Stimulated activated CD4-positive, alpha-beta T cell treated with anti-CD3 and anti-CD28 coated beads, Interleukin-4, amount 100 ng/mL, for 1 hour (primary cell): ENCODE measurements at regions not wholly inside any gene's neighbourhood (a gene's known extent, or its start where the extent isn't known, plus 50 kb on each side); places are given as distances from the start of the nearest gene placed in this dataset.
"Not testable (repeated sequence)": the region's sequence is repeated elsewhere in the genome, so short reads cannot be mapped to it uniquely, and the experiment has no call there.

Experiments used
- DNase-seq: peaks from one replicate; pipeline ENCODE4 v3.0.0-alpha.2; 2020

DNA sequence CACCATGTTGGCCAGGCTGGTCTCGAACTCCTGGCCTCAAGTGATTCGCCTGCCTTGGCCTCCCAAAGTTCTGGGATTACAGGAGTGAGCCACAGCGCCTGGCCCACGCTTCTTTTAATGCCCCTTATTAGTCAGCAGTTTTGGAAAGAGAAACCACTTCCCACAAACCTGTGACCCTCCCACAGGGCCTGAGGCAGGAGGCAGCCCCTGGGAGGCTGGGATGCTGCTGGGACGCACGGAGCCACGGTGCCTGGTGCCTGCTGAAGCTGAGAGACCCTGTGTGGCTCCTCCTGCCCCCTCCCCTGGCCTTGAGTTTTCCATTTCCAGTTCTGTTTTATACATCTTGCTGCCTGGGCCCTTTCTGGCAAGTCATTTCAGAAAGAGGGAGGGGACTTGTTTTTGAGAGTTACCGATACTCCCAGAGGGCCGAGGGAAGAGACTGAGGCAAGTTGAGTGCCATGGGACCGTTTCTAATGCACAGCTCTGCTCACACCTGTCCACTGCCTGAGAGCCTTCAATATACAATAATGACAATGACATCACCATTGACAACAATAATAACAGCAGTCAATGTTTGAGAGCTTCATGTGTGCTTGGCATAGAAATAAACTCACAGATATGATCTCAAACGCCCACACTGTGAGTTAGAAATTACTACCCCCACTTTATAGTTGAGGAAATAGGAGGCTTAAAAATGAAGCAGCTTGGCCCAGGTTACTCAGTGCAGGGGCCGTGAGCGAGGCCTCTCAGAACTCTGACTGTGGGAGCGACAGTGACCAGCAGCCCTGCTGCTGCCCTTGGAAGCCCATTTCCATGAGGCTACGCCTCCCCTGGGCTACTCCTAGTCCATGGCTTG, 78.1 kb upstream of the YWHAQ start:
- DNase-seq: no peak

DNA sequence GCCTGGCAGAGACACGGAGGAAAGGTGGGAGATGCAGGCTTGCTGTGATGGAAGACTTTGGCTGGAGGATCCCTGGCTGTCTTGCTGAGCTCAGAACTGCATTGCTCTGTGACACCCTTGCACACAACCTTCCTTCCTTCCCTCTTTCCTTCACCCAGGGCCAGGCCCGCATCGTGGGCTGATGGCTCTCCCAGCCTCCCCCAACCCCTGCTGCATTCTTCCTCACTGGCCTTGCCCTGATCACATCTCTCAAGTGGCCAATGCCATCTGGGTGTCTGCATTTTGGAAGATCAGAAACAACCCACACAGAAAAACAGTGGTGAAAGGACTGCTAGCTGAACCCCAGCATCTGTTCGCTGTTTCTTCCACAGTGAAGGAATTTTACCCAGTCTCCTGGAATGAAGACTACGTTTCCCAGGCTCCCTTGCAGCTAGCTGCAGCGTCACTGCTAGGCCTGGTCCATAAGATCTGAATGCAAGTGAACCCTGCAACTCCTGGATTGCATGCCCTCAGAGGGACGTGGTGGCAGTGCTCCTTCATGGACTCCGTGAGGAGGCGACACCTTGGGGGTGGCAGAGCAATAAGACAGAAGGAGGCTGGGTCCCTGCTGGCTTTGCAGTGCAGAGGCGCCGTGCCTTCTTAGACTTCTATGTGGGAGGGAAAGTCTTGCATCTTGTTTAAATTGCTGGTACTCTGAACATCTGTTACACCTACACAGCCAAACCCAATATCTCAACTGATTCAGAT, 78.9 kb upstream of the YWHAQ start:
- no peak for DNase-seq

DNA sequence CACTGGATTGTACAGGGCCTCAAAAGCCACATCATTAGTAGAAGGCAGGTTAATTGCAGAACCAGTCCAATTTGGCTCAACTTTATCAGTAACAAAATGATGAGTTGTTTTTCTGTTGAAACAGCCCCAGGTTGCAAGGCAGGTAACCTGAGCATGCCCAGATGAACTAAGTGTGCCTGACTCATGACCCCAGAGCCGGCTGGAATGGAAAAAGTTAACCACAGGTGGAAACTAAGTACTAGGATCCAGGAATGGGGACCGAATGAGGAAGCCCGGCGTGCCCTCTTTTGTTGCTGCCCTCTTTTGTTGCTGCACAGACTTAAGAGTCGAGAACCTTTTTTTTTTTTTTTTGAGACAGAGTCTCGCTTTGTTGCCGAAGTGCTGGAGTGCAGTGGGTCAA, 79.5 kb upstream of the YWHAQ start:
- DNase-seq: no peak

DNA sequence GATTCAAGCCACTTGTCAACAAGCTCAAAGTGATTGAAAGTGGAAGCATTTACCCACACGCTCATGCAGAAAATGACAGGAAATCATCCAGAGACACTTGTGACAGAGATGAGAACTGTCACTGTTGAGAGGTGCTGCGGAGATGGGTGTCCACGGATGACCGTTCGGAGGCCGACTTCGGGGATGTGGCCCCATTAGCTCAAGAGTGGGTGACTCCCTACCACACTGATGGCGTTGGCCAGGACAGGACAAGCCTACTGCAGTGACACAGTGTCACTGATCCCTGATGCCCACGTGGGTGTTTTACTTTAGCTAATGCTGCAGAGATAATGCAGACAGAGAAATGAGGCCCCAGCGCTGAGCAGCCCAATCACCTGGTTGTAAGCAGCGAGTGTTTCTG, 81.5 kb upstream of the YWHAQ start:
- no peak for DNase-seq

DNA sequence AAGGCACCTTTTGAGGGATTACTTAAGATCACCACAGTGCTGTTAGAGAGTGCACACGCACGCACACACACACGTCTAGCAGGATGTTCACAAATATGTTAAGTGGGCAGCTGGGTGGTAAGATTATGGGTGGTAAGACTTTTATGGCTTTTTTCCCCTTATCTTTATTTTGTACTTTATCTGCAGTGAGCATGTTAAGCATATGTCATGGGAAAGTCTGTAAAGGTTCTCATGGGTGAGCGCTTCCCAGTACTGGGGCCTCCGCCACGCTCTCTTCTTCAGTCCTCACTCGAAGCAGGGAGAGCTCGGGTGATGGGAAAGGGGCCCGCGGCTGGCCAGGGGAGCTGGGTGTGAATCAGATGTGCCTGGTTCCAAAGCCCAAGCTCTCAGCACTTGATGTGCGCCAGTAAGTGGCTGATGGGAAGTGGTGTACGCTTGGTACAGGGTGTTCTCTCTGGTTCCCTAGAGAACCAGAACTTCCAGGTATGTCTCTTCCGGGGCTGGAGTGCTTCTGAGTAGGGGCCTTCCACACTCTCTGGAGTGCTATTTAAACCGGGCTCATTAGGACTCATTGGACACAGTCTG, 83.9 kb upstream of the YWHAQ start:
- DNase-seq: no peak

DNA sequence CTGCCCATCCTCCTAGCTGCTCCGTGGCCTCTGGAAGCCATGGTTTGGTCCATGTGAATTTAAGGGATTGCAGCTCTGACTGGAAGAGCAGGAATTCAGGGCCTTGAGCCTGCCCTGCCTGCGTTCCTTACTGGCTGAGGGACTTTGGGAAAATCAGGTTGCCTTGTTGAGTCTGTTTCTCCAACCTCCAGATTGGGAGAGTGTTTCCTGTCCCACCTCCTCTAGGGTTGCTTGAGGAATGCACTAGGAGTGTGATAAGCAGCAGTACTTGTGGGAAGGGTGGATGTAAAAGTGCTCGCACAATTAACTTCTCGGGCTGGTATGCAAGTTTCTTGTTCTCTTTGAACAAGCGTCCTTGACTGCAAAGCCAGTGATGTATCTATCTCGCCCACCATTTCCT, 84.4 kb upstream of the YWHAQ start:
- no peak for DNase-seq

DNA sequence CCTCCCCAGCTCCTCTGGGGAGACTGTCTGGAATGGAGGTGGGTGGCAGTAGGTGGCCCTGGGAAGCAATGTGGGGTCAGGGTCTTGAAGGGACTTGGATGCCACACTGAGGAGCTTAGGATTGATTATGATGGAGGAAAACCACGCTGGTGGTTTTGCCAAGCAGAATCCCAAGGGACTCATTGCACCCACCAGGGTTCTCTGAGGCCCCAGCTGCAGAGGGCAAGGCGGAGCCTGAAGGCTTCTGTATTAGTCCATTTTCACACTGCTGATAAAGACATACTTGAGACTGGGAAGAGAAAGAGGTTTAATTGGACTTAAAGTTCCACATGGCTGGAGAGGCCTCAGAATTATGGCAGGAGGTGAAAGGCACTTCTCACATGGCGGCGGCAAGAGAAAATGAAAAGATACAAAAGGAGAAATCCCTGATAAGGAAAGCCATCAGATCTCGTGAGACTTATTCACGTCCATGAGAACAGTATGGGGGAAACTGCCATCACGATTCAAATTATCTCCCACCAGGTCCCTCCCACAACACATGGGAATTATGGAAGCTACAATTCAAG, 87.2 kb upstream of the YWHAQ start:
- DNase-seq: no peak

DNA sequence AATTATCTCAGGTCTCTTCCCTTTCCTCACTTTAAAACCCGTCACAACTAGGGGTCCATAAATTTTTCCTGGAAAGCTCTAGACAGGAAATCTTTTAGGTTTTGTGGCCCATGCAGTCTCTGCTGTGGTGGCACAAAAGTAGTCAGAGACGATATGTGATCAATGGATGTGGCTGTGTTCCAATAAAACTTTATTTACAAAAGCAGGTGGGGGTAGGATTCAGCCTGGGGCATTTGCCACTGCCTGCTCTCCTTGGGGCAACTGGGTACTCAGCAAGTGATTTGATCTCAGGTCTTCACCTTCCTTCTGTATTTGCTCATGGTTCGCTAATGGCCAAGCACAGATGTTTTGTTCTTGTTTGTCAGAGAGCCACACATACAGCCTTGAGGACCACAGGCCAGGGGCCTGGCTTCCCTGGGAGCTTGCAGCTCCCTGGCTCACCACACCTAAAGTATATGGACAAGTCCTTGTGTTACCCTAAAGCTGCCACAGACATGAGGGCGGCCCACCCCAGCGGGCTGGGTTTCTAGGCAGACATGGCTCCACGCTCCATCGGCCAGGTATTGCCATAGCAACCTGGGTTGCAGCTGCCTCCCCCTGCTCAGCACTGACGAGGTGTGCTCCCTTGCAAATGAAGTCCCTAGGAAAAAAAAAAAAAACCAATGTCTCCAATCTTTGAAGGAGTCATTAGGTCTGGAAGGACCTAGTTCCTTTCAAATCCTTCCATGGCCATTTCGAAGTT, 89.7 kb upstream of the YWHAQ start:
- no peak for DNase-seq

DNA sequence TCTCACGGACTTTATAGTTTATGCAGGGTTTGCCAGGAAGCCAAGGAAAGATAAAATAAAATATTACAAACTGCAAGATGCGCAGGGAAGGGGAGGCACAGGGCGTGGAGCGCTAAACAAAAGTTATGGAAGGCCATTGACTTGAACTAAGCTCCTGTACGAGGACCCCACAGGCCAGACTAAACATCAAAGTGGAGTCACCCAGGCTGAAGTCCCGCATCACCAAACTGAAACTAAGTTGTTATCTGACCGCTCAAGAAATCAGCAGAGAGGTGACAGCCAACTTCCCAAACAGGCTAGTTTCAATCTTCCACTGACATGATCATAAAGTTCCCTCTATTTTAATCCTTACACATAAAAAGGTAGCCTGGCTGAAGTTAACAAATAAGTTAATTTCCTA, 90.5 kb upstream of the YWHAQ start:
- no peak for DNase-seq

DNA sequence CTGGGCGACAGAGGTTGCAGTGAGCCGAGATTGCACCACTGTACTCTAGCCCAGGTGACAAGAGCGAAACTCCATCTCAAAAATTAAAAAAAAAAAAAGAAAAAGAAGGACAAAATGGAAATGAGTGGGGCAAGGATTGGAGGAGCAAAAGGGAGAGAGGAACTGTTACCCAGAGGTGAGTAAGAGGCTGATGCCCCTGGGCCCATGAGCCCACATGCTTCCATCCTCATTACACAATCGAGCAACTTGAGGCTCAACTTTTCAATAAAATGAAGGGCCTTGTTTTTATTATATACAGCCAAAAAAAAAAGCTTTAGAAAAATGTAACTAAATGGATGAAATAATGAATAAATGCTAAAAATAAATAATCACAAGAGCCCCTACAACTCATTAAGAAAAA, 91.7 kb upstream of the YWHAQ start:
- DNase-seq: no peak

DNA sequence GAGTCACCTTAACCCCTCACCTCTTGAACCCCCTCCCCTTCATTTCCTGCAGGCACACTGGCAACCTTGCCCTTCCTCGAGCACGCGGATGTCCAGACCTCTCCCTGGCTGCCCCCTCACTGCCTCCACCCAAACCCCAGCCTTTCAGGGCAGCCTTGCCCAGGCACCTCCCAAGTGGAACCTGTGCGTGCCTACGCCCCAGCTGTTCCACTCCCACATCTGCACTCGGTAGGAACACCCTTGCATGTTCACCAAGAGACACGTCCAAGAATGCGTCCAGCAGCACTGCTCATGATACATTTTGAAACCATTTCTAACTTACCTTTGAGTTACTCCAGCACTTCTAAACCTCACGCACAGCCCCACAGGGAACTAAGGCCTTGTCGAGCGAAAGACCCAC, 93.8 kb upstream of the YWHAQ start:
- no peak for DNase-seq

DNA sequence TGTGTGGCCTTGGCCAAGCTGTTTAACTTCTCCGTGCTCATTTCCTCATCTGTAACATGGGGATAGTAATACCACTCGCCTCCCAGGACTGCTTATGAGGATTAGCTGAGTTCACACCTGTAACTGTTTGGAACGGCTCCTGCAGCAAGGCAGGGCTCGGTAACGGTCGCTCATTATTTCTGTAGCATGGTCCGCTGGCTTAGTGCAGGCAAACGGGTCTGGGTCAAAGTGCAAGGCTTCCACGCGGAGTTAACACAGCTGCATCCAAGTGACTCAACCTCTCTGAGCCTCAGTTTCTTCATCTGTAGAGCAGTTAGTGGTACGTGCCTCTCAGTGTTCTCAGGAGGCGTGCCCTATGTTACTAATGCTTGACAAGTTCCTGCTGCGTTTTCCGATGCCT, 94.3 kb upstream of the YWHAQ start:
- DNase-seq: no peak

DNA sequence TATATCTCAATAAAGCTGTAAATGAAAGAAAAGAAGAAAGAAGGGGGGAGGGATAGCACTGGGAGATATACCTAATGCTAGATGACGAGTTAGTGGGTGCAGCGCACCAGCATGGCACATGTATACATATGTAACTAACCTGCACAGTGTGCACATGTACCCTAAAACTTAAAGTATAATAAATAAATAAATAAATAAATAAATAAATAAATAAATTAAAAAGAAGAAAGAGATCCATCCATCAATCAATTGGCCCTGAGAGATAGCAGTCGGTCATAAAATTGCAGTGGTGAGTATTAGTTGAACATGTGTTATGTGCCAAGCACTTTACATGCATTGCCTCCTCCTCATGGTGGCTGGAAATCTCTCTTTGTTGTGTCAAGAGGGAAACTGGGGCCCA, 95.2 kb upstream of the YWHAQ start:
- not testable (repeated sequence) for DNase-seq

DNA sequence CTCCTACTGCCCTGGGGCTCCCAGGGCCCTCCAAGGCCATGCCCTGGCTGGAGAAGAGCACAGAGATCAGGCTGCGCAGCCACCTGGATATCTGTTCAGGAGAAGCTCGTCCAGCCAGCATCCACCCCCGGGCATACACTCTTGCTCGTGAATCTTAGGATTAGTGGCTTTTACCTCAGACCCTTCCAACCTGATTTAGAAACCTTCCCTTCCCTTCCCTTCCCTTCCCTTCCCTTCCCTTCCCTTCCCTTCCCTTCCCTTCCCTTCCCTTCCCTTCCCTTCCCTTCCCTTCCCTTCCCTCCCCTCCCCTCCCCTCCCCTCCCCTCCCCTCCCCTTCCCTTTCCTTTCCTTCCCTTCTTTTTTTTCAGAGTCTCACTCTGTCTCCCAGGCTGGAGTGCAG, 99.7 kb upstream of the YWHAQ start:
- DNase-seq: not testable (repeated sequence)

DNA sequence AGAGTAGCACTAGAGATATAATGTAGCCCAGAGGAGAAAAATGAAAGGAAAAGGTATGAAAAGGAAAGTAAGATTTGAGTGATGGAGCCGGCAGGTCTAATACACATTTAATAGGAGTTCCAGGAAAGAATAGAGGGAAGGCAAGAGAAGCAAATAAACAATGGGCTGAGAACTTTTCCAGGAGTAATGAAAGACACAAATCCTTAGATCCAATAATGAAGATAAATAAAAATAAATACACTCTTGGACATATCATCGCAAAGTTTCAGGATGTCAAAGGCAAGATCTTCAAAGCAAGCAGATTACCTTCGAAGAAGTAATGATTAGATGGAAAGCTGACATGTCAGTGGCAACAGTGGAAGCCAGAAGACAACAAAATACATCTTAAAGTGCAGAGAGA, 102.0 kb upstream of the YWHAQ start:
- DNase-seq: no peak

DNA sequence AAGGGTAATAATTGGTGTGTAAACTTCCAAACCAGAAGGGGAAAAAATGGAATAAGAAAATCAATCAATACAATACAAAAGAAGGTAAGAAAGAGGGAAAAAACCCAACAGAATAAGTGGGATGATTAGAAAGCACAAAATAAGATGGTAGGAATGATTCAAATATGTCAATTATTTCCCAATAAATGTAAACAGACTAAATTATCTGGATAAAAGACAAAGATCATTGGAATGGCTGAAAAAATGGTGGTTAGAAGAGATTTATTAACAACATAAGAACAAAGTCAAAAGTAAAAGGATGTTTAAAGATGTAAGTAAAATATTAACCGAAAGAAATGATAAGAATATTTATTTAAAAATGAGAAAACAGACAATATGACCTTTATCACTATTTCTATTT, 103.5 kb upstream of the YWHAQ start:
- DNase-seq: no peak

DNA sequence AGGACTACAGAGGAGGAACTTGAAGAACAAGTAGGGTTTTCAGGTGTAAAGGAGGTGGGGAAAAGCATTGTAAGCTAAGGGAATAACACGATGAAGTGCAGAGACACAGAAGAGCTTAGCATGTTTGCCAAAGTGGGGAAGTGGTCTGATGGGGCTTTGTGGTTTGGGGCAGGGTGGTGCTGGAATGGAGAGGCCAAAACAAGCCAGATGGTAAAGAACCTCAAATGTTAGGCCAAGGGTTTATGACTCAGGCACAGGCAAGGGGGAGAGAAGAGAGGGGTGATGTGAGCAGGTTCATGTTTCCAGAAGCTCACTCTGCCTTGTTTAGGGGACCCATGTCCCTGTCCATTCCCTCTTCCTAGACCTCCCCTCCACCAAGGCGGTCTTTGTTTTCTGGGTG, 104.5 kb upstream of the YWHAQ start:
- DNase-seq: no peak

DNA sequence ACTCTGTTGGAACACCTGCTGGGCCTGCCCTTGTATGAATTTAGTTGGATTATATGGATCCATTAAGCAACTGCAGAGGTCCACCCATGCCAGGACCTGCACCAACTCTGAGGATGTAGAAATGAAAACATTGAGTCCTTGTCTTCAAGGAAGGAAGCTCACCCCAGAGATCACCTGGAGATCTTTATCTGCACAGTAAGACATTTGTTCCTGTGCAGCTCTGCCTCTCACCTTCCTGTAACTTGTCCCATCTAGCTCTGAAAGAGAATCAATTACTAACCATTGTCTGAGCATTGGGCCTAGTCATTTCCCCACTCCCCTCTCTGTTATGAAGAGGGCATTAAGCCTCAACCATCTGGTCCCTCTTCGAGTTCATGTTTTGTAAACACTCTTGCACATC, 105.2 kb upstream of the YWHAQ start:
- no peak for DNase-seq

DNA sequence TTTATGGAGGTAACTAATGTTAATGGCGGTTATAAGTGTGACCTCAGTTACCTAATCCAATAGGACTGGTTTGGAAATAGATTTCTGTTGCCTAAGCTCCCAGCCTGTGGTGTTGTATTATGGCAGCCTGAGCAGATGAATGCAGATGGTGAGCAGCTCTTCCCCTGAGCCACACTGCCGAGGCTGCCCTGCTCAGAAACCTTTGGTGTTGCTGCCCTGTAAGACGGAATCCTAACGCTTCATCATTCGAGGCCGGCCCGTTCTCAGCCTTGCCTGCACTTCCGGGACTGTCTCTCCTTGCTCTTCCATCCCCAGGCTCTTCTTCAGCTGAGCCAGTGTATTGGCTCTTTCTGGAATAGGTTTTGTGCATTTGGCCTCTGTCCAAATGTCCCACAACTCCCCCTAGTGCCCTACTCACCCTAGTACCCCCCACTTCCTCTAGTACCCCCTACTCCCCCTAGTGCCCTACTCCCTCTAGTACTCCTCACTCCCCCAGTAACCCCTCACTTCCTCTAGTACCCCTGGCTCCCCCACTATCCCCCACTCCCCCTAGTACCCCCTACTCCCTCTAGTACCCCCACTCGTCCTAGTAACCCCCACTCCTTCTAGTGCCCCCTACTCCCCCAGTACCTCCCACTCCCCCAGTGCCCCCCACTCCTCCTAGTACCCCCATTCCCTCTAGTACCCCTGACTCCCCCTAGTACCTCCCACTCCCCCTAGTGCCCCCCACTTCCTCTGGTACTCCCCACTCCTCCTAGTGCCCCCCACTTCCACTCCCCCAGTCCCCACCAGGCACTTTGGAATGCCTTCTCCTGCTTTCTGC, 106.0 kb upstream of the TAF1B start:
- DNase-seq: no peak

DNA sequence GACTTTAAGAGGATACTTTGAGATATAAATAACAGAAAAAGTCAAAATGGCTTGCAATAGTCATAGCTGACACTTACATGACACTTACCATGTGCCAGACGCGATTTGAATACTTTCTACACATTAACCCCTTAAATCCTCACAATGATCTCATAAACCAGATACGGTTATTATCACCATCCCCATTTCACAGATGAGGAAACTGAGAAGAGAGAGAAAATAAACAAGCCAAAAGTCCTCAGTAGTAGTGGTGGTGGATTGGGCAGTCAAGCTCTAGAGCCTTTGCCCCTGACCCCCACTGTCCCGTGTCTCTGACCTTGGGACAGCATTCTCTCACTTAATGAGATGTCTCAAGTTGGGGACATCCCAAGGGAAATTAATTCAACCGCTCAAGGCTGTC, 105.2 kb upstream of the TAF1B start:
- no peak for DNase-seq

DNA sequence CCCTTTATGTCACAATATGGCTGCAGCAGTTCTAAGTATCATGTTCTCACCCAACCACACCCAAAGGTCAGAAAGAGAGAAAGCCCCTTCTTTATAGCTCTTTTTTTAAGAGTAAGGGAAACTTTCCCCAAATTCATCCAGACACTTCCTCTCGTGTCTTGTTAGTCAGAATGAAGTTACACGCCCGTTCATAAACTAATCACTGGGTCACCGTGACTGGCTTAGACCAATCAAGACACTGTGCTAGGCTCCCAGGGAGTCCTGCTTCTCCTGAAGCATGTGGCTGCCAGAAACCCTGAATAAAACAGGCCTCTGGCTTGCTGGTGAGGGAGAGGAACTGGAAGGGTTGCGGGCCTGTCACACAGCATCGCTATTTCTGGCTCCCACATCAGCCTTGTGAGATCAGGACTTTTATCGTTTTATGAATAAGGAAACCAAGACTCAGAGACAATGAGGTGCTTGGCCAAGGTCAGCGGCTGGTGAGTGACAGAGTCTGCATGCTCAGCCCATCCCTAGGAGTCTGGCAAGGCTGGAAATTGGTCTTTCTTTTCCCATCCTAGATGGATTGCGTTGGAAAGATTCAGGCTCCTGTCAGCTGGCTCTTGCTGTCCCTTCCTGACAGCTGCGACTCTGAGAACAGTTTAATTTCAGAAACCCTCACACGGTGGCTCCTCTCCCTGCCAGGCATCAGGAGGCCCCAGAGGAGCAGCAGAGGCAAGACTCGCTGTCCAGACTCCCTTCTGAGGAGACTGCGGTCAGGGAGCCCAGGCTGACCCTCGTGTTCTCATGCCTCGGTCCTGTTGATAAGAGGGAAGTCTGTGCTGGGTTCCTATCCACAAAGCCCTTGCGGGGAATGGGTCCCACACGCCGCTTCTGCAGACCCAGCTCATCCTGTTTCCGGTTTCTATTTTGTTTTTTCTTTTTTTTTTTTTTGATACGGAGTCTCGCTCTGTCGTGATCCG, 104.5 kb upstream of the TAF1B start:
- DNase-seq: no peak
